B cell (primary cell): ENCODE measurements at regions not wholly inside any gene's neighbourhood (a gene's known extent, or its start where the extent isn't known, plus 50 kb on each side); places are given as distances from the start of the nearest gene placed in this dataset.

Experiments
- EZH2 ChIP-seq: IDR thresholded peaks from 2 replicates; pipeline ENCODE4 v1.6.1; 2012; ENCODE audit warnings: borderline replicate concordance, low read depth, mild to moderate bottlenecking, moderate library complexity, low read length; ENCODE audit not compliant: insufficient read depth, poor library complexity, severe bottlenecking
- TF ChIP-seq, protein P1 (sequence below): fragments of 200-600 bp; IDR thresholded peaks from one replicate; pipeline ENCODE4 v1.8.0; 2022; ENCODE audit warnings: antibody characterized with exemption, mild to moderate bottlenecking

GRCh38 chr7:32427769-32428291 is 62.4 kb downstream of the LSM5 start:
- no peak for TF ChIP-seq EZH2
- TF ChIP-seq, protein P1, sequence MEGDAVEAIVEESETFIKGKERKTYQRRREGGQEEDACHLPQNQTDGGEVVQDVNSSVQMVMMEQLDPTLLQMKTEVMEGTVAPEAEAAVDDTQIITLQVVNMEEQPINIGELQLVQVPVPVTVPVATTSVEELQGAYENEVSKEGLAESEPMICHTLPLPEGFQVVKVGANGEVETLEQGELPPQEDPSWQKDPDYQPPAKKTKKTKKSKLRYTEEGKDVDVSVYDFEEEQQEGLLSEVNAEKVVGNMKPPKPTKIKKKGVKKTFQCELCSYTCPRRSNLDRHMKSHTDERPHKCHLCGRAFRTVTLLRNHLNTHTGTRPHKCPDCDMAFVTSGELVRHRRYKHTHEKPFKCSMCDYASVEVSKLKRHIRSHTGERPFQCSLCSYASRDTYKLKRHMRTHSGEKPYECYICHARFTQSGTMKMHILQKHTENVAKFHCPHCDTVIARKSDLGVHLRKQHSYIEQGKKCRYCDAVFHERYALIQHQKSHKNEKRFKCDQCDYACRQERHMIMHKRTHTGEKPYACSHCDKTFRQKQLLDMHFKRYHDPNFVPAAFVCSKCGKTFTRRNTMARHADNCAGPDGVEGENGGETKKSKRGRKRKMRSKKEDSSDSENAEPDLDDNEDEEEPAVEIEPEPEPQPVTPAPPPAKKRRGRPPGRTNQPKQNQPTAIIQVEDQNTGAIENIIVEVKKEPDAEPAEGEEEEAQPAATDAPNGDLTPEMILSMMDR: no peak
